NCI-H146 treated with DMSO at 0.1 percent for 48 hours (cell line): ENCODE measurements at regions not wholly inside any gene's neighbourhood (a gene's known extent, or its start where the extent isn't known, plus 50 kb on each side); places are given as distances from the start of the nearest gene placed in this dataset.

Experiments
- DNase-seq: peaks from one replicate; lab custom pipeline; 2025; ENCODE audit not compliant: unreplicated experiment; lab: John Stamatoyannopoulos, UW

GRCh38 chr2:62566847-62567246, 60.9 kb upstream of the TMEM17 start:
- DNase-seq = no peak

- peak; percentile 6 for DNase-seq
These were observed 59.4 kb upstream of the TMEM17 start for GRCh38 chr2:62565309-62565908.

- no peak for DNase-seq
These were observed 58.6 kb upstream of the TMEM17 start for GRCh38 chr2:62564380-62565137.

- no peak for DNase-seq
These were observed 55.6 kb upstream of the TMEM17 start for GRCh38 chr2:62561586-62561985.

- DNase-seq = no peak
These were observed 53.6 kb upstream of the TMEM17 start for GRCh38 chr2:62559582-62559981.

- no peak for DNase-seq
These were observed 52.7 kb upstream of the TMEM17 start for GRCh38 chr2:62558743-62559142.

- no peak for DNase-seq
These were observed 50.1 kb upstream of the TMEM17 start for GRCh38 chr2:62556086-62556485.
